K562 (cell line): ENCODE measurements at regions not wholly inside any gene's neighbourhood (a gene's known extent, or its start where the extent isn't known, plus 50 kb on each side); places are given as distances from the start of the nearest gene placed in this dataset.

ENCODE experiments used
- ATAC-seq: fragments of 200-7000 bp; cut with Tn5 transposase; 3 replicates; pipeline ENCODE4 v1.9.1; 2020; ENCODE audit warnings: moderate library complexity
- BruUV-seq: library from RNA; stranded (reverse); fragments of 400-500 nt; replicated peaks from 2 replicates; lab custom pipeline; 2021; lab: Mats Ljungman, UMichigan
- CTCF ChIA-PET: fragments of 300-600 bp; formaldehyde crosslinking; extraction: SDS; loops from one replicate; lab custom pipeline; 2021; ENCODE audit warnings: low intra/inter-chr PET ratio; lab: Yijun Ruan, JAX
- POLR2A ChIA-PET: fragments of 300-600, 350-650 bp; sonication (Branson Sonifier 250); formaldehyde crosslinking; extraction: SDS; loops from one replicate; lab custom pipeline; 2021; ENCODE audit warnings: antibody characterized with exemption, inconsistent platforms; lab: Yijun Ruan, JAX
- DNase-seq, 4 experiments: peaks; one replicate each; pipeline versions ENCODE4 v3.0.0 to v3.0.0-alpha.2; 2011 to 2018; ENCODE audit warnings: low spot score in 3 of 4, mixed read lengths in 3 of 4; ENCODE audit errors: extremely low read depth in 1 of 4
- FAIRE-seq: peaks from 2 replicates; lab custom pipeline; 2011; peaks lifted over from hg19 to GRCh38; lab: Jason Lieb, UNC
- H2AFZ ChIP-seq: 2 replicates; pipeline ENCODE4 v1.6.0; 2011; ENCODE audit warnings: low read depth, low read length, control low read depth, inconsistent platforms
- H3K27ac ChIP-seq: fragments of 200-600 bp; 3 replicates; pipeline ENCODE4 v1.8.0; 2011; ENCODE audit warnings: low read depth, mild to moderate bottlenecking, control low read depth, inconsistent platforms, low read length, moderate library complexity, mixed read lengths; ENCODE audit errors: extremely low read depth
- H3K27me3 ChIP-seq, 2 experiments: fragments of 300-600 bp in 1 of 2; 2 replicates in 1 of 2; 3 replicates in 1 of 2; pipeline versions ENCODE4 v1.6.0 to v1.8.0; 2011; ENCODE audit warnings: inconsistent platforms in 2 of 2, low read length in 2 of 2, mild to moderate bottlenecking in 1 of 2, mixed read lengths in 1 of 2, moderate library complexity in 1 of 2; ENCODE audit not compliant: control insufficient read depth in 2 of 2, insufficient read depth in 2 of 2
- H3K36me3 ChIP-seq: fragments of 300-600 bp; 3 replicates; pipeline ENCODE4 v1.8.0; 2011; ENCODE audit warnings: mild to moderate bottlenecking, low read length, inconsistent platforms; ENCODE audit not compliant: control insufficient read depth, insufficient read depth
- H3K4me1 ChIP-seq, 2 experiments: fragments of 200-600 bp in 1 of 2; replicated peaks in 1 of 2; 2 replicates in 1 of 2; 3 replicates in 1 of 2; pipeline versions ENCODE4 v1.5.1 to v1.8.0; 2011; ENCODE audit warnings: inconsistent platforms in 2 of 2, low read length in 2 of 2, mild to moderate bottlenecking in 1 of 2, mixed read lengths in 1 of 2, moderate library complexity in 1 of 2; ENCODE audit not compliant: control insufficient read depth in 2 of 2, insufficient read depth in 2 of 2
- H3K4me2 ChIP-seq: 2 replicates; pipeline ENCODE4 v1.6.1; 2011; ENCODE audit warnings: low read length, control low read depth, inconsistent platforms, mixed read lengths; ENCODE audit not compliant: insufficient read depth
- H3K4me3 ChIP-seq: fragments of 200-600 bp; sonication (generic), shearing (Covaris generic); 2 replicates; pipeline ENCODE4 v1.5.1; 2016; ENCODE audit warnings: control low read depth, inconsistent platforms
- H3K79me2 ChIP-seq: fragments of 200-600 bp; 3 replicates; pipeline ENCODE4 v1.8.0; 2011; ENCODE audit warnings: low read length, inconsistent platforms; ENCODE audit not compliant: control insufficient read depth, insufficient read depth
- H3K9ac ChIP-seq, 2 experiments: 2 replicates each; pipeline versions ENCODE4 v1.6.0 to v1.6.1; 2011; ENCODE audit warnings: low read depth in 2 of 2, low read length in 2 of 2, control low read depth in 1 of 2, inconsistent platforms in 1 of 2, mild to moderate bottlenecking in 1 of 2, mixed read lengths in 1 of 2; ENCODE audit not compliant: insufficient read depth in 1 of 2
- H3K9me1 ChIP-seq: one replicate; pipeline ENCODE4 v1.6.0; 2011; ENCODE audit warnings: inconsistent platforms, mild to moderate bottlenecking, low read length, moderate library complexity; ENCODE audit not compliant: control insufficient read depth, insufficient read depth
- H3K9me3 ChIP-seq: replicated peaks from 2 replicates; pipeline ENCODE4 v1.5.1; 2011; ENCODE audit warnings: low read depth, low read length, inconsistent platforms; ENCODE audit not compliant: control insufficient read depth, insufficient read depth
- H4K20me1 ChIP-seq: replicated peaks from 2 replicates; pipeline ENCODE4 v1.6.1; 2011; ENCODE audit warnings: low read length, inconsistent platforms, mixed read lengths; ENCODE audit not compliant: control insufficient read depth, insufficient read depth
- BCOR ChIP-seq: fragments of 450-650 bp; IDR thresholded peaks from 2 replicates; pipeline ENCODE4 v1.6.1; 2016
- CTCF ChIP-seq, 3 experiments: IDR thresholded peaks in 2 of 3; conservative IDR thresholded peaks in 1 of 3; 2 replicates each; pipeline ENCODE4 v1.5.1; 2011 to 2012; ENCODE audit warnings: low read length in 3 of 3, mild to moderate bottlenecking in 3 of 3, control low read depth in 2 of 3, improper control_type of control experiment in 1 of 3, inconsistent platforms in 1 of 3, low read depth in 1 of 3, mixed read lengths in 1 of 3, moderate library complexity in 1 of 3; ENCODE audit not compliant: insufficient read depth in 2 of 3
- POLR2A ChIP-seq: fragments of 450-650 bp; conservative IDR thresholded peaks from 2 replicates; pipeline ENCODE4 v1.6.1; 2016
- PYGO2 ChIP-seq: fragments of 450-650 bp; IDR thresholded peaks from 2 replicates; pipeline ENCODE4 v1.6.1; 2016; ENCODE audit warnings: mild to moderate bottlenecking, missing genetic modification characterization, moderate library complexity, missing compliant biosample characterization
- ZC3H11A ChIP-seq: IDR thresholded peaks from 2 replicates; pipeline ENCODE4 v1.6.1; 2012; ENCODE audit warnings: low read depth, low read length, improper control_type of control experiment
- WGBS: fragments of 100-300 bp; shearing (Covaris generic); methylation state at CpG from one replicate; pipeline ENCODE4 v1.1.6; 2016; ENCODE audit warnings: low coverage, mixed read lengths; ENCODE audit not compliant: insufficient coverage; ENCODE audit errors: missing lambda C conversion rate; 5-methylcytosine and 5-hydroxymethylcytosine counted together
- in situ Hi-C: fragments of 300-500 bp; cut with MboI; formaldehyde crosslinking; loops from 4 replicates; pipeline ENCODE4 v1.15.0; 2018; ENCODE audit warnings: inconsistent platforms, mixed read lengths
- intact Hi-C: fragments of 100-400 bp; cut with micrococcal nuclease; formaldehyde crosslinking; loops from 2 replicates; pipeline ENCODE4 v1.14.2; 2022

GRCh38 chr16:6692874-6693273, 639.8 kb upstream of the RBFOX1 start:
- H3K4me3 ChIP-seq = no peak overlapping the region
- H3K36me3 ChIP-seq = no peaks in the 10 kb centered on the region
- ChIA-PET POLR2A (no interaction called here), CTCF (no interaction called here)
- ATAC-seq (no peak), DNase-seq (no peak), FAIRE-seq (no peak)
- H3K27ac ChIP-seq = no peak overlapping the region
- no peak overlapping the region for H2AFZ ChIP-seq
- H3K9ac ChIP-seq = no peak overlapping the region
- no peaks in the 10 kb centered on the region for H3K9me1 ChIP-seq
- intact Hi-C loops (no loop called here), in situ Hi-C loops (loop anchor here (25.0 kb wide), 1 partner anchor 1494 kb away; no protein-coding TSS in a partner anchor)
- no peak overlapping the region for H3K4me2 ChIP-seq
- H3K79me2 ChIP-seq = no peaks in the 10 kb centered on the region
- H3K27me3 ChIP-seq = no peaks in the 10 kb centered on the region; a peak in 1 of 5 replicates
- no peaks in the 10 kb centered on the region for H3K4me1 ChIP-seq
- TF ChIP-seq ZC3H11A (no peak), CTCF (IDR thresholded peaks at IDR 0.05 in 2 of 3, conservative IDR thresholded peaks at IDR 0.05 in 1 of 3; ENCODE audit: insufficient read depth in 2 of 3, low read depth in 1 of 3, low read length in 3 of 3) (no peak), POLR2A (no peak), BCOR (no peak)
- no peaks in the 10 kb centered on the region for H4K20me1 ChIP-seq
- no TSS peak for BruUV-seq
- H3K9me3 ChIP-seq = no peaks in the 10 kb centered on the region
- 2% methylated on average over 5 of the region's 5 CpGs for WGBS

GRCh38 chr16:6690741-6691140, 641.9 kb upstream of the RBFOX1 start:
- Histone ChIP-seq H4K20me1 (no peaks in the 10 kb centered on the region), H3K4me1 (no peaks in the 10 kb centered on the region), H3K79me2 (no peaks in the 10 kb centered on the region), H2AFZ (no peak overlapping the region), H3K9me3 (no peaks in the 10 kb centered on the region), H3K9me1 (no peaks in the 10 kb centered on the region), H3K4me3 (no peak overlapping the region), H3K36me3 (no peaks in the 10 kb centered on the region), H3K4me2 (no peak overlapping the region), H3K27ac (no peak overlapping the region), H3K9ac (no peak overlapping the region), H3K27me3 (no peaks in the 10 kb centered on the region; a peak in 1 of 5 replicates)
- ATAC-seq = no peak
- intact Hi-C loops (no loop called here), in situ Hi-C loops (loop anchor here (25.0 kb wide), 1 partner anchor 1497 kb away; no protein-coding TSS in a partner anchor)
- ChIA-PET POLR2A (no interaction called here), CTCF (no interaction called here)
- BruUV-seq = no TSS peak
- DNase-seq = no peak
- no peak for FAIRE-seq
- no peak for TF ChIP-seq PYGO2
- WGBS = 0% methylated on average over 4 of the region's 4 CpGs
